Fibroblast of the aortic adventitia (primary cell): ENCODE measurements at regions not wholly inside any gene's neighbourhood (a gene's known extent, or its start where the extent isn't known, plus 50 kb on each side); places are given as distances from the start of the nearest gene placed in this dataset.

ENCODE experiments used
- DNase-seq: peaks from one replicate; pipeline ENCODE4 v3.0.0-alpha.2; 2010; ENCODE audit warnings: low read depth
- H3K4me3 ChIP-seq: 2 replicates; pipeline ENCODE4 v1.5.1; 2011; ENCODE audit warnings: low read depth, mild to moderate bottlenecking, control low read depth, low read length, moderate library complexity
- TF ChIP-seq, protein P1 (sequence below): IDR thresholded peaks from 2 replicates; pipeline ENCODE4 v1.5.1; 2011; ENCODE audit warnings: mild to moderate bottlenecking, low read length, control low read depth, inconsistent platforms; ENCODE audit not compliant: insufficient read depth

DNA sequence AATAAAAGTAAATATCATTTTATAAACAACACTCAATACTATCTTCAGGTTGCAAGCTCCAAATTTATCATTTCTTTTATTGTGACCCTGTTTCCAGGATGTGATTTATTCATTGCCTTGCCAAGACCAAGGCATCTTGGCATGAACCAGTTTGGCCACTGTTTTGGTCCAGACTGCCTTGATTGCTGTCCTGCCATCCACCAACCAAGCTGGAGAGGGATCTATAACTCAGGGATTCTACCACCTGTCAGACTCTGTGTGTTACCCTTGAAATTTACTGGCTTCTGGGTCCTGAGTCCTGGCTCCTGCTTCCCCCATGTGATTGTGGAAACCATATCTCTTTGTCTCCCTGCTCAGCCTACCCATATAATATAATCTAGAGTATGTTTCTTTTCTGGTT is 343.0 kb downstream of the GPAM start:
- TF ChIP-seq, protein P1, sequence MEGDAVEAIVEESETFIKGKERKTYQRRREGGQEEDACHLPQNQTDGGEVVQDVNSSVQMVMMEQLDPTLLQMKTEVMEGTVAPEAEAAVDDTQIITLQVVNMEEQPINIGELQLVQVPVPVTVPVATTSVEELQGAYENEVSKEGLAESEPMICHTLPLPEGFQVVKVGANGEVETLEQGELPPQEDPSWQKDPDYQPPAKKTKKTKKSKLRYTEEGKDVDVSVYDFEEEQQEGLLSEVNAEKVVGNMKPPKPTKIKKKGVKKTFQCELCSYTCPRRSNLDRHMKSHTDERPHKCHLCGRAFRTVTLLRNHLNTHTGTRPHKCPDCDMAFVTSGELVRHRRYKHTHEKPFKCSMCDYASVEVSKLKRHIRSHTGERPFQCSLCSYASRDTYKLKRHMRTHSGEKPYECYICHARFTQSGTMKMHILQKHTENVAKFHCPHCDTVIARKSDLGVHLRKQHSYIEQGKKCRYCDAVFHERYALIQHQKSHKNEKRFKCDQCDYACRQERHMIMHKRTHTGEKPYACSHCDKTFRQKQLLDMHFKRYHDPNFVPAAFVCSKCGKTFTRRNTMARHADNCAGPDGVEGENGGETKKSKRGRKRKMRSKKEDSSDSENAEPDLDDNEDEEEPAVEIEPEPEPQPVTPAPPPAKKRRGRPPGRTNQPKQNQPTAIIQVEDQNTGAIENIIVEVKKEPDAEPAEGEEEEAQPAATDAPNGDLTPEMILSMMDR: no peak
- no peak overlapping the region for H3K4me3 ChIP-seq
- no peak for DNase-seq

DNA sequence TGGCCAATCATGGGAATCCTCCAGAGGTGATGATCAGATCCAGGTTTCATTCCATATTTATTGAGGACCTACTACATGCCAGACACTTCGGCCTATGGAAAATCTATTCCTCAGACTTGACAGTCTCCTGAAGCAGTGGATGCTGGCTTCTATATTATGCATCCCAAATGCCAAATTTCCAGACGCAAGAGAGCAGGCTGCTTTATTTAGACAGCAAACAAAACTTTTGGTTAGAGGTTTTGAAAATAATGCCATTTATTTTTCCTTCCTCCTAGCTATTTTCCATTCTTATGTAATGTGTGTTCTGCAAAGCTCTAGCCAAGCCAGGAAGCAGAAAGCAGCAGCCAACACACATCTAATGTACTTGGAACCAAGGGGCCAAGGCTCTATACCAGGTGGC is 330.8 kb downstream of the GPAM start:
- TF ChIP-seq, protein P1: no peak
- no peak for DNase-seq
- H3K4me3 ChIP-seq: no peak overlapping the region

DNA sequence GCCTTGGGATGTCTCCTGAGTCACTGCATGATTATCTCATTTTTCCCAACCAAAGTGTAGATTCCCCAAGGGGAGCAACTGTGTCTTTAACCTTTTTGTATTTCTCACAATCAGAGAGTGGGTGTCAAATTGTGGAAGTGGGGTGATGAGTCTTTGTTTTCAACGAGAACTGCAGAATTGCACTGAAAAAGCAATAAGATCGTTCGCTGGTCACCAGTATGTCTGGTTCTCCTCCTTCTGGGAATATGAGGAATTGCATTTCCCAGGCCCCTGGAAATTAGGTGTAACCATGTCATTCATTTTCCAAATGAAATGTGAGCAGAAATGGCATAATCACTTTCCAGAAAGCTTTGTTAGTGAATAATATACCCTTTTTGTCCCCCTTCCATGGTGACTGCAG is 326.9 kb downstream of the GPAM start:
- no peak overlapping the region for H3K4me3 ChIP-seq
- TF ChIP-seq, protein P1: peak; percentile 62
- peak; percentile 36 for DNase-seq

DNA sequence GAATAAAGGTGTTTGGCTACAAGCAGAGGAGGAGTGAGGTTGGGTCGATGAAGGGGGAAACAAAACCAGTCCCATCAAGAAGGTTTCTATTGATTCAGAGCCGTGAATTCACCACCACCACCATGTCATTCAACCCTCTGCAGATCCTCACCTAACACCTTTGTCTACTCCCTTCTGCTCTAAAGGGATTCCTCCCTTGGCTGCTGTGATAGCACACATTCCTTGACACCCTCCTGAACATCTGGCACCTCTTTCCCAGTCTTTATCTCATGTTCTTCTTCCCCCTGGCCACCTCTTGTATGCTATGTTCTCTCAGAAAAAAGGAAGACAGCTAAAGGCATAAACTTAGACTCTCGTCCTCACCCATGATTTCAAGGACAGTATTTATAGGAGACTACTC is 318.0 kb downstream of the GPAM start:
- no peak overlapping the region for H3K4me3 ChIP-seq
- TF ChIP-seq, protein P1: no peak
- no peak for DNase-seq

DNA sequence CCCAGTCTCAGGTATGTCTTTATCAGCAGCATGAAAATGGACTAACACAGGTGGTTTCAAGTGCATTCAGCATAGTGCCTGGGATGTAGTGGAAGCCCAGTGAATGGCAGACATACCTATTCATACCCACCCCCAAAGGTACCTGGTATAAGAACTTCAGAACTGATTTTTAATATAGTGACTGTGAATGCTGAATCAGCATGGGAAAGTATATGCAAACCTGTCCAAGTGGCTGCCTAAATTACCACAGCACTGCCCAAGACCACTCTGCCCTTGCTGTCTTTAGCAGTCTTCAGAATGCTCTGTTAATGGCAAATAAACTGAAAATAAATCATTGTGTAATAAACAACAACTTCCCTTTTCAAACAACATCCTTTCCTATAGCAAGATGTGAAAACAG is 312.1 kb downstream of the GPAM start:
- no peak for DNase-seq
- TF ChIP-seq, protein P1: no peak
- H3K4me3 ChIP-seq: no peak overlapping the region

DNA sequence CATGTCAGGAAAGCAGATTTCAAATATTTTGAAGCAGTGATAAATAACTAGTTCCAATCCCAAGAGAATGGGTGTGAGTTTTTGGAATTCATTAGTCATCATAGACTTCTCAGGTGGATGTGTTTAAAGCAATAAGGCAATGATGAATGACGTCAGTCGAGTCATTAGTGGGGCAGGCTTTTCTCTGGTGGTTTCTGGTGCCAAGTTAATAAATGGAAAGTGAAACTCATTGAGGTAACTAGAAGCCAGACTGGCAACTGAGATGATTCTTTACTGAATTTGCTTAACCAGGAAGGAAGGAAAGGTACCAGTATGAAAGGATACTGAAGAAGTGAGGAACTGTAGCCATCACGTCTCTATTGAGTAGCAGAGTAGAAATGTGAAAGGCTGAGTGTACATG is 311.0 kb downstream of the GPAM start:
- no peak overlapping the region for H3K4me3 ChIP-seq
- peak; percentile 32 for DNase-seq
- TF ChIP-seq, protein P1: no peak

DNA sequence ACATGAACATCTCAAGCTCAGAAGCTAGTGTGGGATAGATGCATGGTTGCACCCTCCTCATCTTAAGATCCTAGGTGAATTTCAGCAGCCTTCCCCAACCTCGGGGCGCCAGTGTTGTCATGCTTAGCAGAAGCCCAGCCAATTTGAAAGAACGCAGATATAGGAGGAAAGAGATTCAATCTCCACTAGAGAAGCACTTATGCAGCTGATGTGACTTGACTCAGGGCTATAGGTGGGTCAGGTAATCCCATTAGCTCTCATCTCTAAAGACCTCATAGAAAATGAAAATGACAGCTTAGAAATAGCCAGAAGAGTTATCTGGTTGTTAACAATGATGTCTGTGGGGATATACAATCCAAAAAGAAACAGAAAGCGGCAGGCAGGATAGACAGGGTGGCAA is 310.5 kb downstream of the GPAM start:
- no peak overlapping the region for H3K4me3 ChIP-seq

More for the DNA sequence above, 310.5 kb downstream of the GPAM start:
- no peak for DNase-seq
- TF ChIP-seq, protein P1: no peak
